ENCODE measurements at regions not wholly inside any gene's neighbourhood (a gene's known extent, or its start where the extent isn't known, plus 50 kb on each side); places are given as distances from the start of the nearest gene placed in this dataset.

DNA sequence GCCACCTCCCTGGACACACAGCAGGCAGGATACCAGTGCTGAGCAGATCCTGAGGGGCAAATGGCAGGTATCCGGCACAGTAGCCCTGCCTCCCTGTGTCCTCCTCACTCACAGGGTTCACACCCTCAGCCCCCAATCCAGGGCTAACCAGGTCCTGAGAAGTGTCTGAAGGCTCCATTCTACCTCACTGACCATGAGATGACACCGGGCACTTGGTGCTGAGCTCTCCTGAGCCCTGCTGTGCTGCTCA lies 115.4 kb upstream of the ATP2B2 start:
- no peak for TF ChIP-seq EP300 (IDR thresholded peaks at IDR 0.05)
- TF ChIP-seq, protein P1, sequence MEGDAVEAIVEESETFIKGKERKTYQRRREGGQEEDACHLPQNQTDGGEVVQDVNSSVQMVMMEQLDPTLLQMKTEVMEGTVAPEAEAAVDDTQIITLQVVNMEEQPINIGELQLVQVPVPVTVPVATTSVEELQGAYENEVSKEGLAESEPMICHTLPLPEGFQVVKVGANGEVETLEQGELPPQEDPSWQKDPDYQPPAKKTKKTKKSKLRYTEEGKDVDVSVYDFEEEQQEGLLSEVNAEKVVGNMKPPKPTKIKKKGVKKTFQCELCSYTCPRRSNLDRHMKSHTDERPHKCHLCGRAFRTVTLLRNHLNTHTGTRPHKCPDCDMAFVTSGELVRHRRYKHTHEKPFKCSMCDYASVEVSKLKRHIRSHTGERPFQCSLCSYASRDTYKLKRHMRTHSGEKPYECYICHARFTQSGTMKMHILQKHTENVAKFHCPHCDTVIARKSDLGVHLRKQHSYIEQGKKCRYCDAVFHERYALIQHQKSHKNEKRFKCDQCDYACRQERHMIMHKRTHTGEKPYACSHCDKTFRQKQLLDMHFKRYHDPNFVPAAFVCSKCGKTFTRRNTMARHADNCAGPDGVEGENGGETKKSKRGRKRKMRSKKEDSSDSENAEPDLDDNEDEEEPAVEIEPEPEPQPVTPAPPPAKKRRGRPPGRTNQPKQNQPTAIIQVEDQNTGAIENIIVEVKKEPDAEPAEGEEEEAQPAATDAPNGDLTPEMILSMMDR (IDR thresholded peaks at IDR 0.05), result no peak
- no peak for TF ChIP-seq POLR2AphosphoS5 (IDR thresholded peaks at IDR 0.05)
- no peak for TF ChIP-seq POLR2A (IDR thresholded peaks at IDR 0.05)

Measured in gastroesophageal sphincter (tissue), 3 donors.